ENCODE measurements at regions not wholly inside any gene's neighbourhood (a gene's known extent, or its start where the extent isn't known, plus 50 kb on each side); places are given as distances from the start of the nearest gene placed in this dataset.

GRCh38 chr7:66575398-66575797 lies 53.3 kb upstream of the KCTD7 start:
- TF ChIP-seq POLR2AphosphoS5 (IDR thresholded peaks at IDR 0.05) (no peak), POLR2A (IDR thresholded peaks at IDR 0.05) (no peak)
